HepG2 (cell line): ENCODE measurements at regions not wholly inside any gene's neighbourhood (a gene's known extent, or its start where the extent isn't known, plus 50 kb on each side); places are given as distances from the start of the nearest gene placed in this dataset.

ENCODE experiments used
- ATAC-seq: fragments of 200-7000 bp; cut with Tn5 transposase; 3 replicates; pipeline ENCODE4 v1.9.1; 2020; ENCODE audit warnings: mild to moderate bottlenecking, moderate library complexity
- BruUV-seq: library from RNA; stranded (reverse); fragments of 400-500 nt; replicated peaks from 2 replicates; lab custom pipeline; 2021; lab: Mats Ljungman, UMichigan
- CTCF ChIA-PET: fragments of 300-600 bp; formaldehyde crosslinking; extraction: SDS; loops from one replicate; lab custom pipeline; 2021; ENCODE audit warnings: low total read pairs, inconsistent platforms, low intra/inter-chr PET ratio; lab: Yijun Ruan, JAX
- POLR2A ChIA-PET: fragments of 350-600 bp; sonication (Branson Sonifier 250); formaldehyde crosslinking; loops from one replicate; lab custom pipeline; 2020; ENCODE audit warnings: antibody characterized with exemption, inconsistent platforms; lab: Yijun Ruan, JAX
- DNase-seq: peaks from one replicate; pipeline ENCODE4 v3.0.0-alpha.2; 2015; ENCODE audit warnings: low spot score
- FAIRE-seq: peaks from 3 replicates; lab custom pipeline; 2011; peaks lifted over from hg19 to GRCh38; lab: Jason Lieb, UNC
- H2AFZ ChIP-seq: one replicate; pipeline ENCODE4 v1.6.1; 2011; ENCODE audit warnings: low read length, inconsistent platforms
- H3K27ac ChIP-seq: fragments of 300-600 bp; 3 replicates; pipeline ENCODE4 v1.8.0; 2011; ENCODE audit warnings: mixed run types, mild to moderate bottlenecking, mixed read lengths, low read length, inconsistent platforms; ENCODE audit not compliant: insufficient read depth; ENCODE audit errors: extremely low read length
- H3K27me3 ChIP-seq, 2 experiments: fragments of 200-600 bp in 1 of 2; 2 replicates in 1 of 2; 3 replicates in 1 of 2; pipeline versions ENCODE4 v1.6.0 to v1.8.0; 2011; ENCODE audit warnings: low read length in 2 of 2, mild to moderate bottlenecking in 2 of 2, moderate library complexity in 2 of 2, inconsistent platforms in 1 of 2; ENCODE audit not compliant: insufficient read depth in 2 of 2, control insufficient read depth in 1 of 2
- H3K36me3 ChIP-seq, 2 experiments: fragments of 200-600 bp in 1 of 2; replicated peaks in 1 of 2; 2 replicates in 1 of 2; 3 replicates in 1 of 2; pipeline versions ENCODE4 v1.5.1 to v1.8.0; 2011; ENCODE audit warnings: low read length in 2 of 2, inconsistent platforms in 1 of 2; ENCODE audit not compliant: insufficient read depth in 2 of 2, control insufficient read depth in 1 of 2
- H3K4me1 ChIP-seq: 2 replicates; pipeline ENCODE4 v1.5.1; 2012; ENCODE audit warnings: low read length, inconsistent platforms; ENCODE audit not compliant: insufficient read depth
- H3K4me2 ChIP-seq: 2 replicates; pipeline ENCODE4 v1.6.0; 2011; ENCODE audit warnings: low read depth, low read length, inconsistent platforms
- H3K4me3 ChIP-seq, 3 experiments: fragments of 200-600 bp in 1 of 3; sonication (generic), shearing (Covaris generic) in 1 of 3; replicated peaks in 1 of 3; 2 replicates each; pipeline ENCODE4 v1.5.1; 2011 to 2016; ENCODE audit warnings: low read length in 3 of 3, inconsistent platforms in 2 of 3, low read depth in 2 of 3, mild to moderate bottlenecking in 2 of 3, control low read depth in 1 of 3, mixed read lengths in 1 of 3; ENCODE audit not compliant: insufficient read depth in 1 of 3
- H3K79me2 ChIP-seq: one replicate; pipeline ENCODE4 v1.6.1; 2011; ENCODE audit warnings: low read length, inconsistent platforms; ENCODE audit not compliant: insufficient read depth
- H3K9ac ChIP-seq: 2 replicates; pipeline ENCODE4 v1.6.0; 2011; ENCODE audit warnings: mild to moderate bottlenecking, low read depth, low read length, inconsistent platforms; ENCODE audit not compliant: insufficient read depth
- H3K9me3 ChIP-seq: 2 replicates; pipeline ENCODE4 v1.5.1; 2012; ENCODE audit warnings: mild to moderate bottlenecking, low read length
- H4K20me1 ChIP-seq: 2 replicates; pipeline ENCODE4 v1.6.0; 2011; ENCODE audit warnings: inconsistent platforms, mild to moderate bottlenecking, low read length, moderate library complexity; ENCODE audit not compliant: insufficient read depth
- CBX1 ChIP-seq: IDR thresholded peaks from one replicate; pipeline ENCODE4 v1.6.1; 2016; ENCODE audit warnings: antibody characterized with exemption, low read depth
- FOXA1 ChIP-seq, 2 experiments: fragments of 450-650 bp in 1 of 2; sonication (generic) in 1 of 2; formaldehyde crosslinking in 1 of 2; IDR thresholded peaks; 2 replicates each; pipeline versions ENCODE4 v1.4.0 to v1.6.1; 2016 to 2020; ENCODE audit warnings: missing genetic modification reagents in 1 of 2
- GATAD2A ChIP-seq: IDR thresholded peaks from 2 replicates; pipeline ENCODE4 v1.6.1; 2016
- MATR3 ChIP-seq: sonication (generic); formaldehyde crosslinking; IDR thresholded peaks from 2 replicates; pipeline ENCODE4 v1.4.0; 2020; ENCODE audit warnings: missing genetic modification reagents
- ZNF124 ChIP-seq: sonication (generic); formaldehyde crosslinking; IDR thresholded peaks from 2 replicates; pipeline ENCODE4 v1.4.0; 2020; ENCODE audit warnings: missing genetic modification reagents
- ZNF136 ChIP-seq: sonication (generic); formaldehyde crosslinking; IDR thresholded peaks from 2 replicates; pipeline ENCODE4 v1.8.1; 2022; ENCODE audit warnings: low read depth, mild to moderate bottlenecking, moderate library complexity, missing genetic modification reagents
- ZNF337 ChIP-seq: sonication (generic); formaldehyde crosslinking; IDR thresholded peaks from 2 replicates; pipeline ENCODE4 v1.5.1; 2020; ENCODE audit warnings: missing genetic modification reagents, low read depth, mild to moderate bottlenecking, borderline replicate concordance
- ZNF367 ChIP-seq: sonication (generic); formaldehyde crosslinking; IDR thresholded peaks from 2 replicates; pipeline ENCODE4 v1.4.0; 2020; ENCODE audit warnings: missing genetic modification reagents, borderline replicate concordance
- ZNF589 ChIP-seq: sonication (generic); formaldehyde crosslinking; conservative IDR thresholded peaks from 2 replicates; pipeline ENCODE4 v1.8.0; 2022; ENCODE audit warnings: mild to moderate bottlenecking, moderate library complexity, missing genetic modification reagents
- WGBS: methylation state at CpG from one replicate; pipeline ENCODE4 v1.1.6; 2017; ENCODE audit warnings: low lambda C conversion rate; 5-methylcytosine and 5-hydroxymethylcytosine counted together
- in situ Hi-C: cut with HindIII; loops from 2 replicates; pipeline ENCODE4 v1.10.0; 2017; ENCODE audit warnings: low pct_unique_long_range_greater_than_20kb; ENCODE audit not compliant: extremely low pct_ligation_motif_present
- intact Hi-C: fragments of 100-400 bp; cut with micrococcal nuclease; formaldehyde crosslinking; loops from one replicate; pipeline ENCODE4 v1.10.0; 2022; ENCODE audit not compliant: unreplicated experiment
- TF ChIP-seq, protein P1 (sequence below): IDR thresholded peaks from 2 replicates; pipeline ENCODE4 v1.6.1; 2018; ENCODE audit warnings: missing genetic modification reagents
- TF ChIP-seq, protein P2 (sequence below): fragments of 450-650 bp; IDR thresholded peaks from 2 replicates; pipeline ENCODE4 v1.6.1; 2017; ENCODE audit warnings: mild to moderate bottlenecking
- TF ChIP-seq, protein P3 (sequence below): sonication (generic); formaldehyde crosslinking; IDR thresholded peaks from 2 replicates; pipeline ENCODE4 v1.4.0; 2020; ENCODE audit warnings: mild to moderate bottlenecking, low read depth, missing genetic modification reagents
- TF ChIP-seq, protein P4 (sequence below): sonication (generic); formaldehyde crosslinking; IDR thresholded peaks from 2 replicates; pipeline ENCODE4 v1.5.1; 2020; ENCODE audit warnings: mild to moderate bottlenecking, moderate library complexity, missing genetic modification reagents

DNA sequence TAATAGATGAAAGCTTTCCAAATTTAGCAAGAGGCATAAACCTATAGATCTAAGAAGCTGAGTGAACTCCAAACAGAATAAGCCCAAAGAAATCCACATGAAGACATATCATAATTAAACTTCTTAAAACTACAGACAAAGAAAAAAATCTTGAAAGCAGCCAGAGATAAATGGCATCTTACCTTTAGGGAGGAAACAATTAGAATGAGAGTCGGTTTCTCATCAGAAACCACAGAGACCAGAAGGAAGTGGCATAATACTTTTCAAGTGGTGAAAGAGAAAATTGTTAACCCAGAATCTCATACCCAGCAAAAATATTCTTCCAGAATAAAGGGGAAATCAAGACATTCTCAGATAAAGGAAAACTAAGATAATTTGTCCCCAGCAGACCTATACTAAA is 98.9 kb upstream of the NANOS1 start:
- 0% methylated on average over 1 of the region's 1 CpG for WGBS
- Histone ChIP-seq H3K4me2 (no peak overlapping the region), H3K4me1 (peaks cover 10% of the 10 kb centered on the region), H3K9me3 (no peaks in the 10 kb centered on the region), H3K36me3 (no peaks in the 10 kb centered on the region), H3K9ac (no peak overlapping the region), H3K27ac (no peak overlapping the region), H3K4me3 (no peak overlapping the region), H3K79me2 (no peaks in the 10 kb centered on the region), H2AFZ (no peak overlapping the region), H4K20me1 (no peaks in the 10 kb centered on the region), H3K27me3 (peaks cover 0 to 3% of the 10 kb centered on the region in 2 experiments; a peak in 2 of 5 replicates)
- FAIRE-seq (no peak), DNase-seq (no peak), ATAC-seq (no peak)
- BruUV-seq, result no TSS peak
- CTCF ChIA-PET, result no interaction called here
- POLR2A ChIA-PET, result no interaction called here
- in situ Hi-C loops, result no loop called here
- intact Hi-C loops, result no loop called here
- no peak for TF ChIP-seq FOXA1 (IDR thresholded peaks at IDR 0.05)
- no peak for TF ChIP-seq FOXA1 (CRISPR knock-in tag; IDR thresholded peaks at IDR 0.05)
- no peak for TF ChIP-seq ZNF124
- no peak for TF ChIP-seq ZNF589 (CRISPR knock-in tag)
- TF ChIP-seq, protein P1, sequence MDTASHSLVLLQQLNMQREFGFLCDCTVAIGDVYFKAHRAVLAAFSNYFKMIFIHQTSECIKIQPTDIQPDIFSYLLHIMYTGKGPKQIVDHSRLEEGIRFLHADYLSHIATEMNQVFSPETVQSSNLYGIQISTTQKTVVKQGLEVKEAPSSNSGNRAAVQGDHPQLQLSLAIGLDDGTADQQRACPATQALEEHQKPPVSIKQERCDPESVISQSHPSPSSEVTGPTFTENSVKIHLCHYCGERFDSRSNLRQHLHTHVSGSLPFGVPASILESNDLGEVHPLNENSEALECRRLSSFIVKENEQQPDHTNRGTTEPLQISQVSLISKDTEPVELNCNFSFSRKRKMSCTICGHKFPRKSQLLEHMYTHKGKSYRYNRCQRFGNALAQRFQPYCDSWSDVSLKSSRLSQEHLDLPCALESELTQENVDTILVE (CRISPR knock-in tag), result no peak
- TF ChIP-seq GATAD2A (CRISPR knock-in tag), result no peak
- TF ChIP-seq, protein P2, sequence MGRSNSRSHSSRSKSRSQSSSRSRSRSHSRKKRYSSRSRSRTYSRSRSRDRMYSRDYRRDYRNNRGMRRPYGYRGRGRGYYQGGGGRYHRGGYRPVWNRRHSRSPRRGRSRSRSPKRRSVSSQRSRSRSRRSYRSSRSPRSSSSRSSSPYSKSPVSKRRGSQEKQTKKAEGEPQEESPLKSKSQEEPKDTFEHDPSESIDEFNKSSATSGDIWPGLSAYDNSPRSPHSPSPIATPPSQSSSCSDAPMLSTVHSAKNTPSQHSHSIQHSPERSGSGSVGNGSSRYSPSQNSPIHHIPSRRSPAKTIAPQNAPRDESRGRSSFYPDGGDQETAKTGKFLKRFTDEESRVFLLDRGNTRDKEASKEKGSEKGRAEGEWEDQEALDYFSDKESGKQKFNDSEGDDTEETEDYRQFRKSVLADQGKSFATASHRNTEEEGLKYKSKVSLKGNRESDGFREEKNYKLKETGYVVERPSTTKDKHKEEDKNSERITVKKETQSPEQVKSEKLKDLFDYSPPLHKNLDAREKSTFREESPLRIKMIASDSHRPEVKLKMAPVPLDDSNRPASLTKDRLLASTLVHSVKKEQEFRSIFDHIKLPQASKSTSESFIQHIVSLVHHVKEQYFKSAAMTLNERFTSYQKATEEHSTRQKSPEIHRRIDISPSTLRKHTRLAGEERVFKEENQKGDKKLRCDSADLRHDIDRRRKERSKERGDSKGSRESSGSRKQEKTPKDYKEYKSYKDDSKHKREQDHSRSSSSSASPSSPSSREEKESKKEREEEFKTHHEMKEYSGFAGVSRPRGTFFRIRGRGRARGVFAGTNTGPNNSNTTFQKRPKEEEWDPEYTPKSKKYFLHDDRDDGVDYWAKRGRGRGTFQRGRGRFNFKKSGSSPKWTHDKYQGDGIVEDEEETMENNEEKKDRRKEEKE, result no peak
- no peak for TF ChIP-seq CBX1
- no peak for TF ChIP-seq MATR3 (CRISPR knock-in tag)
- no peak for TF ChIP-seq ZNF367 (CRISPR knock-in tag)
- TF ChIP-seq, protein P3, sequence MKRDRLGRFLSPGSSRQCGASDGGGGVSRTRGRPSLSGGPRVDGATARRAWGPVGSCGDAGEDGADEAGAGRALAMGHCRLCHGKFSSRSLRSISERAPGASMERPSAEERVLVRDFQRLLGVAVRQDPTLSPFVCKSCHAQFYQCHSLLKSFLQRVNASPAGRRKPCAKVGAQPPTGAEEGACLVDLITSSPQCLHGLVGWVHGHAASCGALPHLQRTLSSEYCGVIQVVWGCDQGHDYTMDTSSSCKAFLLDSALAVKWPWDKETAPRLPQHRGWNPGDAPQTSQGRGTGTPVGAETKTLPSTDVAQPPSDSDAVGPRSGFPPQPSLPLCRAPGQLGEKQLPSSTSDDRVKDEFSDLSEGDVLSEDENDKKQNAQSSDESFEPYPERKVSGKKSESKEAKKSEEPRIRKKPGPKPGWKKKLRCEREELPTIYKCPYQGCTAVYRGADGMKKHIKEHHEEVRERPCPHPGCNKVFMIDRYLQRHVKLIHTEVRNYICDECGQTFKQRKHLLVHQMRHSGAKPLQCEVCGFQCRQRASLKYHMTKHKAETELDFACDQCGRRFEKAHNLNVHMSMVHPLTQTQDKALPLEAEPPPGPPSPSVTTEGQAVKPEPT (CRISPR knock-in tag), result no peak
- TF ChIP-seq ZNF337, result no peak
- TF ChIP-seq ZNF136 (CRISPR knock-in tag), result no peak
- TF ChIP-seq, protein P4, sequence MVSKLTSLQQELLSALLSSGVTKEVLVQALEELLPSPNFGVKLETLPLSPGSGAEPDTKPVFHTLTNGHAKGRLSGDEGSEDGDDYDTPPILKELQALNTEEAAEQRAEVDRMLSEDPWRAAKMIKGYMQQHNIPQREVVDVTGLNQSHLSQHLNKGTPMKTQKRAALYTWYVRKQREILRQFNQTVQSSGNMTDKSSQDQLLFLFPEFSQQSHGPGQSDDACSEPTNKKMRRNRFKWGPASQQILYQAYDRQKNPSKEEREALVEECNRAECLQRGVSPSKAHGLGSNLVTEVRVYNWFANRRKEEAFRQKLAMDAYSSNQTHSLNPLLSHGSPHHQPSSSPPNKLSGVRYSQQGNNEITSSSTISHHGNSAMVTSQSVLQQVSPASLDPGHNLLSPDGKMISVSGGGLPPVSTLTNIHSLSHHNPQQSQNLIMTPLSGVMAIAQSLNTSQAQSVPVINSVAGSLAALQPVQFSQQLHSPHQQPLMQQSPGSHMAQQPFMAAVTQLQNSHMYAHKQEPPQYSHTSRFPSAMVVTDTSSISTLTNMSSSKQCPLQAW (CRISPR knock-in tag), result no peak
